GM23248 (cell line): ENCODE measurements at regions not wholly inside any gene's neighbourhood (a gene's known extent, or its start where the extent isn't known, plus 50 kb on each side); places are given as distances from the start of the nearest gene placed in this dataset.

Source experiments
- EZH2 ChIP-seq: fragments of 200-600 bp; sonication (generic); IDR thresholded peaks from 2 replicates; pipeline ENCODE4 v1.6.1; 2018; ENCODE audit warnings: antibody characterized with exemption, mild to moderate bottlenecking; ENCODE audit not compliant: insufficient read depth, poor library complexity, severe bottlenecking
- EZH2phosphoT487 ChIP-seq: fragments of 200-600 bp; sonication (generic); IDR thresholded peaks from 2 replicates; pipeline ENCODE4 v1.6.1; 2018; ENCODE audit warnings: antibody characterized with exemption, moderate library complexity, mild to moderate bottlenecking, low read depth; ENCODE audit not compliant: insufficient read depth

GRCh38 chr15:88395241-88395640, 71.9 kb downstream of the MRPL46 start:
- no peak for TF ChIP-seq EZH2phosphoT487
- no peak for TF ChIP-seq EZH2
